ENCODE measurements at regions not wholly inside any gene's neighbourhood (a gene's known extent, or its start where the extent isn't known, plus 50 kb on each side); places are given as distances from the start of the nearest gene placed in this dataset.
"Not testable (repeated sequence)": the region's sequence is repeated elsewhere in the genome, so short reads cannot be mapped to it uniquely, and the experiment has no call there.

DNA sequence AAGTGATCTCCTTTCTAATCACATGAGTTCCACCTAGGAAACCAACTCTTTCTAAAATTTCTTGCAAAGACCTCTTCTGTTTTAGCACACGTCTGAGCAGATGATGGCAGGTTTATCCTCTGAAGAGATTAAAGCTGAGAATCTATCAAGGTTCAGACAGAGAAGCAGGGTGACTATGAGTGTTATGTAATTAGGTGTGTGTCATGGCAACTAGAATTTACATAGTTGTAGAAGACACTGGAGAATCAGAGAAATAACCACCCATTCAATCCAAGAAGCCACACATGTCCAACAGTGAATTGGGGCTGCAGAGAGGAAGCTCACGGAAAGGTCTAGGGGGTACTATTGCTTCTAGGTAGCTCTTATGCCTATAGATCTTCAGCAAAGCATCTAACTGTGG, 600.5 kb downstream of the PYDC2 start:
- peak overlapping the region; percentile 61 for H2AFZ ChIP-seq (ENCODE audit: low read depth, low read length)
- peaks cover 30% of the 10 kb centered on the region for H3K4me1 ChIP-seq (ENCODE audit: low read length)
- H3K9ac ChIP-seq (ENCODE audit: low read length): no peak overlapping the region
- H4K20me1 ChIP-seq (ENCODE audit: insufficient read depth, low read length): no peaks in the 10 kb centered on the region
- no peaks in the 10 kb centered on the region for H3K36me3 ChIP-seq (replicated peaks; ENCODE audit: low read depth, low read length)
- H3K4me3 ChIP-seq (ENCODE audit: low read length): no peak overlapping the region
- H3K27ac ChIP-seq (ENCODE audit: low read length): no peak overlapping the region
- no peaks in the 10 kb centered on the region for H3K27me3 ChIP-seq (ENCODE audit: low read depth, low read length)
- TF ChIP-seq, protein P1, sequence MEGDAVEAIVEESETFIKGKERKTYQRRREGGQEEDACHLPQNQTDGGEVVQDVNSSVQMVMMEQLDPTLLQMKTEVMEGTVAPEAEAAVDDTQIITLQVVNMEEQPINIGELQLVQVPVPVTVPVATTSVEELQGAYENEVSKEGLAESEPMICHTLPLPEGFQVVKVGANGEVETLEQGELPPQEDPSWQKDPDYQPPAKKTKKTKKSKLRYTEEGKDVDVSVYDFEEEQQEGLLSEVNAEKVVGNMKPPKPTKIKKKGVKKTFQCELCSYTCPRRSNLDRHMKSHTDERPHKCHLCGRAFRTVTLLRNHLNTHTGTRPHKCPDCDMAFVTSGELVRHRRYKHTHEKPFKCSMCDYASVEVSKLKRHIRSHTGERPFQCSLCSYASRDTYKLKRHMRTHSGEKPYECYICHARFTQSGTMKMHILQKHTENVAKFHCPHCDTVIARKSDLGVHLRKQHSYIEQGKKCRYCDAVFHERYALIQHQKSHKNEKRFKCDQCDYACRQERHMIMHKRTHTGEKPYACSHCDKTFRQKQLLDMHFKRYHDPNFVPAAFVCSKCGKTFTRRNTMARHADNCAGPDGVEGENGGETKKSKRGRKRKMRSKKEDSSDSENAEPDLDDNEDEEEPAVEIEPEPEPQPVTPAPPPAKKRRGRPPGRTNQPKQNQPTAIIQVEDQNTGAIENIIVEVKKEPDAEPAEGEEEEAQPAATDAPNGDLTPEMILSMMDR (IDR thresholded peaks at IDR 0.05; ENCODE audit: low read depth, low read length): no peak
- no peak for TF ChIP-seq EZH2phosphoT487 (IDR thresholded peaks at IDR 0.05; ENCODE audit: low read depth)
- H3K9me3 ChIP-seq (ENCODE audit: insufficient read depth, low read length): no peaks in the 10 kb centered on the region
- no peaks in the 10 kb centered on the region for H3K79me2 ChIP-seq (ENCODE audit: low read length)
- no peak overlapping the region for H3K4me2 ChIP-seq (ENCODE audit: low read length)

DNA sequence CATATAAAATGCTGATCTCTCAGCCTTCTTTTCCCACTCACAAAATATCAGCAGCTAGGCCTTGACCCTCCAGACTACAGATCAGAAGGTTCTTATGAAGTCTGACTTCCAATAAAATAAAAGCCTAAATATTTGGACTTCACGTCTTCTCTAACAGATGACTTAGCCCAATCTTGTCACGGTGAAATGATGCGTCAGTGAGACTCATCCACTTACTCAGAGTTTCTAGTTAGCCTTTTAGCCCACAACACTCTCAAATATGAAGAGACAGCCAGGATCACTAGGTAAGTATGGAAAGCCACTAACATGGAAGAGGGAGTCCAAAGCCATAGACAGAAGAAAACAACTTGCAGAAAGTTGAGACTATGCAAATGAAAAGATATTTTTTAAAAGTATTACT, 601.2 kb downstream of the PYDC2 start:
- Histone ChIP-seq H3K9ac (ENCODE audit: low read length) (no peak overlapping the region), H3K79me2 (ENCODE audit: low read length) (no peaks in the 10 kb centered on the region), H3K4me3 (ENCODE audit: low read length) (no peak overlapping the region), H3K36me3 (replicated peaks; ENCODE audit: low read depth, low read length) (no peaks in the 10 kb centered on the region), H3K27ac (ENCODE audit: low read length) (no peak overlapping the region), H3K4me2 (ENCODE audit: low read length) (no peak overlapping the region), H3K27me3 (ENCODE audit: low read depth, low read length) (no peaks in the 10 kb centered on the region), H4K20me1 (ENCODE audit: insufficient read depth, low read length) (no peaks in the 10 kb centered on the region), H2AFZ (ENCODE audit: low read depth, low read length) (no peak overlapping the region), H3K9me3 (ENCODE audit: insufficient read depth, low read length) (no peaks in the 10 kb centered on the region), H3K4me1 (ENCODE audit: low read length) (peaks cover 30% of the 10 kb centered on the region)
- TF ChIP-seq EZH2phosphoT487 (IDR thresholded peaks at IDR 0.05; ENCODE audit: low read depth): no peak
- TF ChIP-seq, protein P1 (IDR thresholded peaks at IDR 0.05; ENCODE audit: low read depth, low read length): no peak

DNA sequence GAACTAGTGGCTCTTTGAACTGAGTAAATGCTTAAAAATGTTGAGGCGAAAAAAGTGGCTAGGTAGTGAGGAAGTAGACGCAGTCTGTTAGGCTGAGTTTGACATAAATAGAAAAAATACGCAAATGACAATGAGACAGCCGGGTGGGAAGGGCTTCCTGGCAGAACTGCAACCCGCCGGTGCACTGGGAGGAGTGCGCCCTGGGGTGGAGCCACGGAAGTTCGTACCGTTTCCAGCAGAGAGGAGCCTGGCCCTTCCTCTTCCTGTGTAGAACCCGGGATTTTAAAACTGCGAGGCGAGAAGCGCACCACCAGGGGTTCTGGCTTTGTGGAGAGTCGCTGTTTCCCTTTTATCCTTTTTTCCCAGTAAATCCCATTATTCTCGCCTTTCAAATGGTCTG, 602.6 kb downstream of the PYDC2 start:
- peak overlapping the region; percentile 85 for H3K4me2 ChIP-seq (ENCODE audit: low read length)
- H4K20me1 ChIP-seq (ENCODE audit: insufficient read depth, low read length): no peaks in the 10 kb centered on the region
- peak overlapping the region; percentile 63 for H3K9ac ChIP-seq (ENCODE audit: low read length)
- peak overlapping the region; percentile 69; the same call in 1 of the 2 replicates for H2AFZ ChIP-seq (ENCODE audit: low read depth, low read length)
- H3K9me3 ChIP-seq (ENCODE audit: insufficient read depth, low read length): no peaks in the 10 kb centered on the region
- no peaks in the 10 kb centered on the region for H3K27me3 ChIP-seq (ENCODE audit: low read depth, low read length)
- peaks cover 39% of the 10 kb centered on the region for H3K4me1 ChIP-seq (ENCODE audit: low read length)
- no peaks in the 10 kb centered on the region for H3K79me2 ChIP-seq (ENCODE audit: low read length)
- H3K36me3 ChIP-seq (replicated peaks; ENCODE audit: low read depth, low read length): no peaks in the 10 kb centered on the region
- peak overlapping the region; percentile 73 for H3K4me3 ChIP-seq (ENCODE audit: low read length)
- peak overlapping the region; percentile 82 for H3K27ac ChIP-seq (ENCODE audit: low read length)
- TF ChIP-seq, protein P1 (IDR thresholded peaks at IDR 0.05; ENCODE audit: low read depth, low read length): no peak; the same call in 1 of the 2 replicates
- no peak for TF ChIP-seq EZH2phosphoT487 (IDR thresholded peaks at IDR 0.05; ENCODE audit: low read depth)

DNA sequence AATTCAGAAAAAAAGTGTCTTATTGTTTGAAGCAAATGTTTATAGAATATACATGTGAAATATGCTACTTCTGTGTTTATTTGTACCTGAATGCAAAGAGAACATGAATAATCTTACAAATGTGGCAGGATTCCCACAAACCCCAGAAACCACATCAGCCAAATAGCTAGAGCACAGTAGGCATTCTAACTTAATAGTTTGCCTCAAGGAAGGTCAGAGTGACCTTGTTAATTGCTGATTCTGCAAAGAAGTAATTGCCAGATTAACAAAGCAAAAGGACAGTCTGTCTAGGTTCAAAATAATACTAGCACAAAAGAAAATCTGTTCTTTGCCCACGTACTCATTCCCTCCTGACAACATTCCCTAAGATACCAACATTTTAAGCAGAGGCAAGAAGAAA, 604.0 kb downstream of the PYDC2 start:
- Histone ChIP-seq H3K4me2 (ENCODE audit: low read length) (no peak overlapping the region), H3K79me2 (ENCODE audit: low read length) (no peaks in the 10 kb centered on the region), H3K4me1 (ENCODE audit: low read length) (peaks cover 47% of the 10 kb centered on the region), H3K4me3 (ENCODE audit: low read length) (no peak overlapping the region), H4K20me1 (ENCODE audit: insufficient read depth, low read length) (no peaks in the 10 kb centered on the region), H3K27me3 (ENCODE audit: low read depth, low read length) (no peaks in the 10 kb centered on the region), H3K36me3 (replicated peaks; ENCODE audit: low read depth, low read length) (no peaks in the 10 kb centered on the region), H3K27ac (ENCODE audit: low read length) (no peak overlapping the region), H2AFZ (ENCODE audit: low read depth, low read length) (no peak overlapping the region), H3K9ac (ENCODE audit: low read length) (no peak overlapping the region), H3K9me3 (ENCODE audit: insufficient read depth, low read length) (no peaks in the 10 kb centered on the region)
- TF ChIP-seq, protein P1 (IDR thresholded peaks at IDR 0.05; ENCODE audit: low read depth, low read length): no peak
- TF ChIP-seq EZH2phosphoT487 (IDR thresholded peaks at IDR 0.05; ENCODE audit: low read depth): no peak

DNA sequence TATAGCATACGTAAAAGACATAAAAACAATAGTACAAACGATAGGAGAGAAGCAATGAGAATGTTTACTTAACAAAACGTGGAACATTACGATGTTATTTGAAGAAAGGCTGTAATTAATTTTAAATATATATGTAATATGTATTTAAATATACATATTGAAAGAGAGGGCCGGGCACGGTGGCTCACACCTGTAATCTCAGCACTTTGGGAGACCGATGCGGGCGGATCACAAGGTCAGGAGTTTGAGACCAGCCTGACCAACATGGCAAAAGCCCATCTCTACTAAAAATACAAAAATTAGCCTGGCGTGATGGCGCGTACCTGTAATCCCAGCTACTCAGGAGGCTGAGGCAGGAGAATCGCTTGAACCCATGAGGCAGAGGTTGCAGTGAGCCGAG, 605.3 kb downstream of the PYDC2 start:
- not testable (repeated sequence) for H3K4me2 ChIP-seq (ENCODE audit: low read length)
- peaks cover 34% of the 10 kb centered on the region for H3K4me1 ChIP-seq (ENCODE audit: low read length)

More for the DNA sequence above, 605.3 kb downstream of the PYDC2 start:
- not testable (repeated sequence) for H4K20me1 ChIP-seq (ENCODE audit: insufficient read depth, low read length); H3K36me3 ChIP-seq (replicated peaks; ENCODE audit: low read depth, low read length); H3K27ac ChIP-seq (ENCODE audit: low read length); H3K9me3 ChIP-seq (ENCODE audit: insufficient read depth, low read length); H3K79me2 ChIP-seq (ENCODE audit: low read length); H3K9ac ChIP-seq (ENCODE audit: low read length); H3K4me3 ChIP-seq (ENCODE audit: low read length); H2AFZ ChIP-seq (ENCODE audit: low read depth, low read length); H3K27me3 ChIP-seq (ENCODE audit: low read depth, low read length)

Data from OCI-LY3 (cell line).